ENCODE measurements at regions not wholly inside any gene's neighbourhood (a gene's known extent, or its start where the extent isn't known, plus 50 kb on each side); places are given as distances from the start of the nearest gene placed in this dataset.

GRCh38 chr2:83633423-83633822, 825.7 kb downstream of the SUCLG1 start:
- TF ChIP-seq CTCF (IDR thresholded peaks at IDR 0.05; ENCODE audit: low read length) (no peak), EZH2 (IDR thresholded peaks at IDR 0.05; ENCODE audit: borderline replicate concordance, low read length) (no peak)
- Histone ChIP-seq H3K27ac (ENCODE audit: low read depth, low read length, poor library complexity, severe bottlenecking) (no peak overlapping the region), H3K9me3 (ENCODE audit: low read length) (no peaks in the 10 kb centered on the region), H3K9me2 (ENCODE audit: low read depth, low read length) (no peaks in the 10 kb centered on the region), H3K4me2 (ENCODE audit: low read length) (no peak overlapping the region), H3K27me3 (ENCODE audit: insufficient read depth, low read length) (no peaks in the 10 kb centered on the region), H3K79me2 (ENCODE audit: insufficient read depth, low read length) (no peaks in the 10 kb centered on the region), H2AFZ (ENCODE audit: low read length) (no peak overlapping the region), H3F3A (ENCODE audit: insufficient read depth, low read length) (no peaks in the 10 kb centered on the region), H3K9ac (ENCODE audit: low read length) (no peak overlapping the region), H3K36me3 (ENCODE audit: insufficient read depth, low read length) (no peaks in the 10 kb centered on the region), H4K20me1 (ENCODE audit: insufficient read depth, low read length) (no peaks in the 10 kb centered on the region), H3K4me1 (ENCODE audit: insufficient read depth, low read length, severe bottlenecking) (no peaks in the 10 kb centered on the region), H3K4me3 (ENCODE audit: low read depth, low read length, poor library complexity, severe bottlenecking) (no peak overlapping the region)

GRCh38 chr2:83630351-83630750, 828.7 kb downstream of the SUCLG1 start:
- Histone ChIP-seq H3K36me3 (ENCODE audit: insufficient read depth, low read length) (no peaks in the 10 kb centered on the region), H3K4me3 (ENCODE audit: low read depth, low read length, poor library complexity, severe bottlenecking) (no peak overlapping the region), H3K27me3 (ENCODE audit: insufficient read depth, low read length) (no peaks in the 10 kb centered on the region), H3K9me3 (ENCODE audit: low read length) (no peaks in the 10 kb centered on the region), H2AFZ (ENCODE audit: low read length) (no peak overlapping the region), H3K79me2 (ENCODE audit: insufficient read depth, low read length) (no peaks in the 10 kb centered on the region), H3K9me2 (ENCODE audit: low read depth, low read length) (no peaks in the 10 kb centered on the region), H3K4me1 (ENCODE audit: insufficient read depth, low read length, severe bottlenecking) (no peaks in the 10 kb centered on the region), H3F3A (ENCODE audit: insufficient read depth, low read length) (no peaks in the 10 kb centered on the region), H3K27ac (ENCODE audit: low read depth, low read length, poor library complexity, severe bottlenecking) (no peak overlapping the region), H3K9ac (ENCODE audit: low read length) (no peak overlapping the region), H3K4me2 (ENCODE audit: low read length) (no peak overlapping the region), H4K20me1 (ENCODE audit: insufficient read depth, low read length) (no peaks in the 10 kb centered on the region)
- TF ChIP-seq EZH2 (IDR thresholded peaks at IDR 0.05; ENCODE audit: borderline replicate concordance, low read length) (no peak), CTCF (IDR thresholded peaks at IDR 0.05; ENCODE audit: low read length) (no peak)

- Histone ChIP-seq H3K4me3 (ENCODE audit: low read depth, low read length, poor library complexity, severe bottlenecking) (no peak overlapping the region), H3K27ac (ENCODE audit: low read depth, low read length, poor library complexity, severe bottlenecking) (no peak overlapping the region), H3K4me2 (ENCODE audit: low read length) (no peak overlapping the region), H3K27me3 (ENCODE audit: insufficient read depth, low read length) (no peaks in the 10 kb centered on the region), H4K20me1 (ENCODE audit: insufficient read depth, low read length) (no peaks in the 10 kb centered on the region), H3K9me3 (ENCODE audit: low read length) (no peaks in the 10 kb centered on the region), H3K79me2 (ENCODE audit: insufficient read depth, low read length) (no peaks in the 10 kb centered on the region), H3K4me1 (ENCODE audit: insufficient read depth, low read length, severe bottlenecking) (no peaks in the 10 kb centered on the region), H3K9ac (ENCODE audit: low read length) (no peak overlapping the region), H2AFZ (ENCODE audit: low read length) (no peak overlapping the region), H3K9me2 (ENCODE audit: low read depth, low read length) (no peaks in the 10 kb centered on the region), H3K36me3 (ENCODE audit: insufficient read depth, low read length) (no peaks in the 10 kb centered on the region), H3F3A (ENCODE audit: insufficient read depth, low read length) (no peaks in the 10 kb centered on the region)
- TF ChIP-seq EZH2 (IDR thresholded peaks at IDR 0.05; ENCODE audit: borderline replicate concordance, low read length) (no peak), CTCF (IDR thresholded peaks at IDR 0.05; ENCODE audit: low read length) (no peak)
These were observed 843.6 kb downstream of the SUCLG1 start for GRCh38 chr2:83615511-83615910.
